Central memory CD8-positive, alpha-beta T cell (primary cell): ENCODE measurements at regions not wholly inside any gene's neighbourhood (a gene's known extent, or its start where the extent isn't known, plus 50 kb on each side); places are given as distances from the start of the nearest gene placed in this dataset.

ENCODE experiments used
- ATAC-seq: fragments of 150-1000 bp; cut with Tn5 transposase; replicated peaks from 2 replicates; pipeline ENCODE4 v1.10.0; 2022; ENCODE audit warnings: mild to moderate bottlenecking, moderate FRiP score, moderate number of reproducible peaks; ENCODE audit not compliant: poor library complexity, severe bottlenecking; ENCODE audit errors: extremely low read depth
- DNase-seq, 2 donors: peaks; one replicate each; pipeline ENCODE4 v3.0.0; 2021; ENCODE audit warnings: low spot score in 2 of 2
- H3K27ac Mint-ChIP-seq: one replicate; pipeline ENCODE4 v1.8.0; 2022; ENCODE audit warnings: low read depth, mild to moderate bottlenecking, moderate library complexity, mixed read lengths
- H3K27me3 Mint-ChIP-seq: one replicate; pipeline ENCODE4 v1.8.0; 2022; ENCODE audit warnings: mixed read lengths
- H3K36me3 Mint-ChIP-seq: one replicate; pipeline ENCODE4 v1.8.0; 2022; ENCODE audit warnings: mild to moderate bottlenecking, moderate library complexity, mixed read lengths; ENCODE audit not compliant: insufficient read depth
- H3K4me1 Mint-ChIP-seq: one replicate; pipeline ENCODE4 v1.8.0; 2022; ENCODE audit warnings: mixed read lengths
- H3K4me3 Mint-ChIP-seq: one replicate; pipeline ENCODE4 v1.8.0; 2022; ENCODE audit warnings: mild to moderate bottlenecking, moderate library complexity, mixed read lengths
- H3K9me3 Mint-ChIP-seq: one replicate; pipeline ENCODE4 v1.8.0; 2022; ENCODE audit warnings: mixed read lengths

- Mint-ChIP-seq H3K27me3 (no peaks in the 10 kb centered on the region), H3K36me3 (no peaks in the 10 kb centered on the region), H3K4me1 (no peaks in the 10 kb centered on the region), H3K4me3 (no peak overlapping the region), H3K9me3 (no peaks in the 10 kb centered on the region), H3K27ac (no peak overlapping the region)
- DNase-seq (no peak), ATAC-seq (no peak)
These were observed 159.7 kb upstream of the DSCAM start for GRCh38 chr21:41006636-41007035.

- ATAC-seq, result no peak
- no peak for DNase-seq
- Mint-ChIP-seq H3K27ac (no peak overlapping the region), H3K9me3 (no peaks in the 10 kb centered on the region), H3K36me3 (no peaks in the 10 kb centered on the region), H3K4me3 (no peak overlapping the region), H3K4me1 (no peaks in the 10 kb centered on the region), H3K27me3 (no peaks in the 10 kb centered on the region)
These were observed 159.6 kb upstream of the BACE2 start for GRCh38 chr21:41008351-41008750.

- H3K36me3 Mint-ChIP-seq, result no peaks in the 10 kb centered on the region
- no peak overlapping the region for H3K27ac Mint-ChIP-seq
- DNase-seq, result no peak
These were observed 159.0 kb upstream of the BACE2 start for GRCh38 chr21:41008974-41009373.

DNA sequence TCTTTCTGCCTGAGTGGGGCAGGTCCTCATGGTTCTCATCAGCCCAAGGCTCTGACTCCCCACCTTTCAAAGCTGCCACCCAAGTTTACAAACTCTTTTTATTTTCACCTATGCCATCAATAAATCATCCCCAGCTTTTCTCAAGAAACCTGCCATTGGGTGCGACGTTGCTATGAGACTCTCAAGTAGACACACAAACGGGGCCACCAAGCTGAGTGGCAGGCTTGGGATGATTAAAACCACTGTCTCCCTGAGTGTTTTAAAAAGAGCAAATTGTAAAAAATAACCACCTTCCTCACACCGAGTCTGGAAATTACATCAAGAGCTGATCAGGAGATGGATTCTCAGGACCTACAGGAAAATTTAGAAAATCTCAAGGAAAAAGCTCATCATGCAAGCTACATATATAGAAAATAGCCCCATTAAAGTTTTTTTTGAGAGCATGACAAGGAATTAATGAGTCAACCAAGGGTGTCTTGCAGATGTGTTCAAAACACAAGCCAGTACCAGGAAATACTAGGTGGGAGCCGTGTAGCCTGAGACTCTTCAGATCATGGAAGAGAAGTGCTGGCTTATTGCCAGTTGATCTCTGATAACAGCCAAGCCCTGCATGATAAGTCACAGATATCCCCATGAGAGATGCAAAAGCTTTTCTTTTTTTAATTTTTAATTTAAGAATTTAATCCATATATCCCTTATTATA lies 158.4 kb upstream of the BACE2 start:
- Mint-ChIP-seq H3K36me3 (no peaks in the 10 kb centered on the region), H3K27ac (no peak overlapping the region), H3K4me3 (no peak overlapping the region), H3K4me1 (no peaks in the 10 kb centered on the region), H3K27me3 (no peaks in the 10 kb centered on the region), H3K9me3 (no peaks in the 10 kb centered on the region)
- no peak for ATAC-seq
- DNase-seq, result no peak

More at GRCh38 chr21:41008974-41009373, 159.0 kb upstream of the BACE2 start:
- ATAC-seq, result no peak
- no peaks in the 10 kb centered on the region for H3K9me3 Mint-ChIP-seq
- no peaks in the 10 kb centered on the region for H3K4me1 Mint-ChIP-seq
- H3K27me3 Mint-ChIP-seq, result no peaks in the 10 kb centered on the region
- H3K4me3 Mint-ChIP-seq, result no peak overlapping the region

DNA sequence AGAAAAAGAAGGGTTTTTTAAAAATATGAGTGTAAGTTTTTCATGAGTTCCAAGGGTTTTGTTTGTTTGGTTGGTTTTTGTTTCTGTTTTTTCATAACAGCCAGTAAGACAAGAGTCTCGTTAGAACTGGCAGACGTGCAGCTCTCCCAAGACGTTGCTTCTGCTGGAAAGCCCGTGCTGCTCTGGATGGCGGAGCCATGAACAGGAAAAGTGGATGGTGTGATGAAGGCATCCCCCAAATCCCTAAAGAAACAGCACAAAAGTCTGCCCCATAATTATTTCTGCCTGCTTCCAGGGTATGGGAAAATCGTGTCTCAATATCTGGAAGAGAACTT lies 157.9 kb upstream of the BACE2 start:
- ATAC-seq (no peak), DNase-seq (no peak)
- Mint-ChIP-seq H3K27ac (no peak overlapping the region), H3K4me1 (no peaks in the 10 kb centered on the region), H3K9me3 (no peaks in the 10 kb centered on the region), H3K36me3 (no peaks in the 10 kb centered on the region), H3K27me3 (no peaks in the 10 kb centered on the region), H3K4me3 (no peak overlapping the region)

GRCh38 chr21:41011098-41011731 lies 156.7 kb upstream of the BACE2 start:
- H3K4me1 Mint-ChIP-seq, result no peaks in the 10 kb centered on the region
- H3K27ac Mint-ChIP-seq, result no peak overlapping the region
- DNase-seq, result no peak
- H3K9me3 Mint-ChIP-seq, result no peaks in the 10 kb centered on the region
- H3K4me3 Mint-ChIP-seq, result no peak overlapping the region
- no peaks in the 10 kb centered on the region for H3K27me3 Mint-ChIP-seq
- ATAC-seq, result no peak
- no peaks in the 10 kb centered on the region for H3K36me3 Mint-ChIP-seq

GRCh38 chr21:41011951-41012366 lies 156.0 kb upstream of the BACE2 start:
- no peak for DNase-seq
- Mint-ChIP-seq H3K4me1 (no peaks in the 10 kb centered on the region), H3K9me3 (no peaks in the 10 kb centered on the region), H3K27me3 (no peaks in the 10 kb centered on the region), H3K36me3 (no peaks in the 10 kb centered on the region), H3K27ac (no peak overlapping the region), H3K4me3 (no peak overlapping the region)
- ATAC-seq, result no peak

- ATAC-seq (no peak), DNase-seq (no peak)
- Mint-ChIP-seq H3K27ac (no peak overlapping the region), H3K9me3 (no peaks in the 10 kb centered on the region), H3K4me3 (no peak overlapping the region), H3K36me3 (no peaks in the 10 kb centered on the region), H3K27me3 (no peaks in the 10 kb centered on the region), H3K4me1 (no peaks in the 10 kb centered on the region)
These were observed 155.5 kb upstream of the BACE2 start for GRCh38 chr21:41012425-41012824.

GRCh38 chr21:41016472-41016871 lies 151.5 kb upstream of the BACE2 start:
- no peaks in the 10 kb centered on the region for H3K4me1 Mint-ChIP-seq
- no peaks in the 10 kb centered on the region for H3K36me3 Mint-ChIP-seq
- no peaks in the 10 kb centered on the region for H3K9me3 Mint-ChIP-seq
- ATAC-seq (no peak), DNase-seq (no peak)
- no peak overlapping the region for H3K27ac Mint-ChIP-seq
- H3K4me3 Mint-ChIP-seq, result no peak overlapping the region
- H3K27me3 Mint-ChIP-seq, result no peaks in the 10 kb centered on the region

GRCh38 chr21:41018431-41018830 lies 149.5 kb upstream of the BACE2 start:
- no peak for ATAC-seq

DNA sequence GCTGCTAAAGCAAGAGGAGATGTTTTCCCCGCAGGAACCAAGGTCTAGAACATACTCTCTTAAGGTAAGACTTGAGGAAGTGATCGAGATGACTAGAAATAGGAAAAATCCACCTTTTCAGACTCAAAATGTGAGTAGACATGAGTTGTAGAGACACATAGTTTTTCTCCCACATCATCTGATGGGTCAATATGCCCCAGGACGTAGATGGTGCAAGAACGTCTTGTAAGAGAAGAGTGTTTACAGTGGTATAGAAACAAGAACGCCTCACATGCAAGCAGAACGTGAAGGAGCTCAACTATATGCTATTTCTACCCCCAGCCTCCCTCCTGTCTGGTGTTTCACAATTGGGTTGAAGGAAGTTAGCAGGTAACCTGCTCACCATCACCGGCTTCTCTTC lies 144.0 kb upstream of the BACE2 start:
- no peaks in the 10 kb centered on the region for H3K36me3 Mint-ChIP-seq
- DNase-seq, result no peak

More at GRCh38 chr21:41018431-41018830, 149.5 kb upstream of the BACE2 start:
- DNase-seq, result no peak
- H3K9me3 Mint-ChIP-seq, result no peaks in the 10 kb centered on the region
- no peaks in the 10 kb centered on the region for H3K27me3 Mint-ChIP-seq
- H3K36me3 Mint-ChIP-seq, result no peaks in the 10 kb centered on the region
- no peak overlapping the region for H3K4me3 Mint-ChIP-seq
- no peaks in the 10 kb centered on the region for H3K4me1 Mint-ChIP-seq
- H3K27ac Mint-ChIP-seq, result no peak overlapping the region

GRCh38 chr21:41024341-41024740 lies 143.6 kb upstream of the BACE2 start:
- DNase-seq, result no peak
- no peak overlapping the region for H3K4me3 Mint-ChIP-seq
- no peak for ATAC-seq
- H3K9me3 Mint-ChIP-seq, result no peaks in the 10 kb centered on the region
- no peak overlapping the region for H3K27ac Mint-ChIP-seq
- H3K4me1 Mint-ChIP-seq, result no peaks in the 10 kb centered on the region
- no peaks in the 10 kb centered on the region for H3K36me3 Mint-ChIP-seq
- no peaks in the 10 kb centered on the region for H3K27me3 Mint-ChIP-seq

More for the DNA sequence above, 144.0 kb upstream of the BACE2 start:
- ATAC-seq, result no peak
- no peaks in the 10 kb centered on the region for H3K9me3 Mint-ChIP-seq
- no peak overlapping the region for H3K4me3 Mint-ChIP-seq
- no peak overlapping the region for H3K27ac Mint-ChIP-seq
- H3K4me1 Mint-ChIP-seq, result no peaks in the 10 kb centered on the region
- no peaks in the 10 kb centered on the region for H3K27me3 Mint-ChIP-seq

DNA sequence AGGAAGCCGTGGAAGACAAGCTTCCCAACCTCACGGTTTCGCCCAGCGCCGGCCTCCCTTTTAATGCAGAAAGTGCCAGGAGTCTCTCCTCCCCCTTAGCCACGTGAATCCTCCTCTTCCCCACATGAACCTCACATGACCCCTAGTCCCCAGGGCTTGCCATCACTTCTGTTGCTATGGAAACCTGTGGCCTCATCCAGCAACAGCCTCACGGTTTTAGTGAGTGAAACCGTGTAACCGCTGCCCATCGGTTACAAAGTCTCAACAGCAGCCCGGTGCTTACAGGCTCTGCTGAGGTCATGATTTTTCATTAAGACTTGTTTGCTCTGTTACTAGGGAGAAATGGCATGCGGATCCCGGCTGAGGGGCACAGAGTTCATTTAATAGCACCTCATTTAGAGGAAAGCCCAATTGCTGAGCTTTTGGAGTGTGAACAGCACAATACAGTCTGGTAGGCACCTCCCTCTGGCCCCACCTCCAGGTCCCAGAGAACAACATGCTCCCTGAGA lies 143.2 kb upstream of the BACE2 start:
- Mint-ChIP-seq H3K36me3 (no peaks in the 10 kb centered on the region), H3K27ac (no peak overlapping the region), H3K27me3 (no peaks in the 10 kb centered on the region), H3K4me1 (no peaks in the 10 kb centered on the region), H3K4me3 (no peak overlapping the region), H3K9me3 (no peaks in the 10 kb centered on the region)
- no peak for ATAC-seq
- no peak for DNase-seq
